GM18867 (cell line): ENCODE measurements at regions not wholly inside any gene's neighbourhood (a gene's known extent, or its start where the extent isn't known, plus 50 kb on each side); places are given as distances from the start of the nearest gene placed in this dataset.

Source experiments
- ATAC-seq: cut with Tn5 transposase; IDR thresholded peaks from one replicate; pipeline ENCODE4 v1.9.1; 2021; ENCODE audit warnings: mild to moderate bottlenecking, moderate library complexity; ENCODE audit not compliant: unreplicated experiment

DNA sequence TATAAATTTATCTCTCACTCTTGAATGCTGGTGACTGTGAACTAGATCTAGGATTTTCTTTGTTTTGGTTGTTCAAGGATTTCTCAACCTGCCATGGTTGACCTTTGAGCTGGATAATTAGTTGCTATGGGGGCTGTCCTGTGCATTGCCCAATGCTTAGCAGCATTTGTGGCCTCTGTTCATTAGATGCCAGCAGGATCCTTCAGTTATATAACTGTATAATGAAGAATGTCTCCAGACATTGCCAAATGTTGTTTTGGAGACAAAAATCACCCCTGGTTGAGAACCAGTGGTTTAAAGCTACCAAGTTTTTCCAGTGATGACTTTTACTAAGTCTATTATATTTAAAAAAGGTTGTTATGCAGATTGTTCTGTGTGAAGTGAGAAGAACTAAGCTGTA is 147.9 kb upstream of the STXBP6 start:
- no peak for ATAC-seq

DNA sequence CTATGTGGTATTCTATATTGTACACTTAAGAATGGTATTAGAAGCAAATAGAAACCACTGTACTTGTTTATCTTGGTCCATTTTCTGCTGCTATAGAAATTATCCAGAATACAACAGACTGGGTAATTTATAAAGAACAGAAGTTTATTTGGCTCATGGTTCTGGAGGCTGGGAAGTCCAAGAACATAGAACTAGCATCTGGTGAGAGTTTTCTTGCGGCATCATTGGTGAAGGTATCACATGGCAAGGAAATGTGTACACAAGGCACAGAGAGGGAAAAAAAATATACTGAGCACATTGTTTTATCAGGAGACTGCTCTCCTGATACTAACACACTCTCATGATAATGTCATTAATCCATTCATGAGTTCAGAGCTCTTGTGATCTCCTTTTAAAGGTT is 130.3 kb upstream of the STXBP6 start:
- ATAC-seq = no peak

DNA sequence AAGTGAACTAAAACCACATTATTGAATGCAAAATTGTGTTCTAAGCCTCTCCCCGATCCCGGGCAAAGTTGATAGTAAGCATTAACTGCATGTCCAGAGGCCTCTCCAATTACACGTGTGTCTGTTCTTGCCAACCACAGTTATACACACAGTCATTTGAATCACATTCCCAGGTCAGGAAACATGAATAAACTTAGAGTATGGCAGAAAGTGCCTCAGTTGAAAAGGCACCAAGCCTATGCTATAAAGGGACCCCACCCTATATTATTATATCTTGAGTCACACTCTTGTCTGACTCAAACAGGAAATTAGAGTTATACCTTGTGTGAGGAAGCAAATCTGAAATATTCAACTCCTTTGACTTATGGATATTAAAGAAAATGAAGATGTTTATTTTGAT is 128.3 kb upstream of the STXBP6 start:
- ATAC-seq = no peak

DNA sequence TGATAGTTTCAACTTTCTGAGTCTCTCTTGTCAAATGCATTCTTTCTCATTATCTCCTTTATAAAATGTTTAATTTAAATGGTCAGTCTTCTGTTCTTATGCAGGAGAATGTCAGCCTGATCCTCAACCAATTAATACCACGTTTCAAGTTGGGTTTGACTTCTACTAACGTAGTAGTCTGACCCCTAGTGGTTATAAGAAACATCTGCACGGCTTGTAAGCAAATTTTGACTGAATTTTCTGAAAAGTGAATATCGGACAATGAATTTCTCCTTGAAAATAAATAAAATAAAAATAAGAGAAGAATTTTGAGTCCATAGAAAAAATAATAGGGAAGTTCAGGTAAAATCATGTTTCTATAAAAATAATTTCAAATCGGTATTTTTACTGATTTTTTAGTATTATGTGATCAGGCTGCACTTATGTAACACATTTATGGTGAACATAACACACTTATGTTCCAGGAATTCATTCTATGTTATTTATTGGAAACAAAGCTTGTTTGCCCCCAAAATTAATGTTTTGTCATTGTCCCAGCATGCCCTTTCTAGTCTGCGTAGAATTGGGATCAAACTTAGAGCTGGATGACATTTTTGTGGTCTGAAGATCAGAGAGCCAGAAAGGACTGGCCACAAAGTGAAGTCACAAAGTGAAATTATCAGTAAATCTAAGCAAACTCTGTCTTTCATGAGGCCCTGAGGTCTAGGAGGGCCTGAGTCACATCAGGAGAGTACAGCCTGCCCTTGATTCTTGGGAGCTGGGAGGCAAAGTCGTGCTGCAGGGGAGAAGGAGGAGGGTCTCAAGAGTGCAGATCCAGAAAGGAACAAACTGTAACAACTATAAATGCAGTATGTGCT is 101.2 kb upstream of the STXBP6 start:
- ATAC-seq = peak; percentile 66

DNA sequence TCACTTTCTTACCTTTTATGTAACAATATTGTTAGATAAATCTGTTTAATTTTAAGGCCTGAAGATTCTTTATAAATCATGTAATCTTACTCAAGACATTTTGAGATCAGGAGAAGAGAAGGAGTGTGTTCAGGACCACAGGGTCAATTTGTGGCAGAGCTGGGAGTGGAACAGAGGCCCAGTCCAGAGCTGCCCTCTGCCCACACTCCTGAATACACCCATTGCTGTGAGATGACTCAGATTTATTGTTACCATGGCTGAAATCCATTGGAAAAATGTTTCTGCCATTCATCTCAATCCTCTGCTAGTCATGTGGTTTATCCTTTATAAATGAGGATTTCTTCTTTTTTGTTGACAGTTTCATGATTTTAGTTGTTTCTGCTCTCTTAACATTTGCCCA is 100.5 kb upstream of the STXBP6 start:
- ATAC-seq = no peak

DNA sequence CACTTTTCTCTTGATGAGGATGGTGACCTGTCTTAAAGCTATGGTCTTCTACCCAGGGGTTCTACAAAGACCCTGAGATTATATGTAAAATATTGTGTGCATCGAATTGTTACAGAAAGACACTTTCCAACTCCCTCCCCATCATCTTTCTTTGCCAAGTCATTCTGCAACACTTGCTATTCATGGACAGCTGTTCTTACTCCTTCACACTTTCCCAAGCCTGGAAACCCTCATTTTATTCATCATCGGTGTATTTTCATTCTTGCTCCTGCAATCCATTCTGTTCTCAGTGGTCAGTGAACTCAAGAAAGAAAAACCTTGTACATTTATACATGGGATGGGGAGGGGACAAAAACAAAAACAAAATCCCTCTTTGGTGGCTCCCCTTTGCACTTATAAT is 90.5 kb upstream of the STXBP6 start:
- no peak for ATAC-seq

GRCh38 chr14:25136811-25137210 is 86.9 kb upstream of the STXBP6 start:
- ATAC-seq = no peak

GRCh38 chr14:25134184-25134583 is 84.2 kb upstream of the STXBP6 start:
- no peak for ATAC-seq

GRCh38 chr14:25132732-25133422 is 82.9 kb upstream of the STXBP6 start:
- peak; percentile 94 for ATAC-seq

GRCh38 chr14:25132094-25132493 is 82.1 kb upstream of the STXBP6 start:
- ATAC-seq = no peak

- no peak for ATAC-seq
Measured at GRCh38 chr14:25122843-25123242, 72.9 kb upstream of the STXBP6 start.

- ATAC-seq = no peak
Measured at GRCh38 chr14:25122211-25122610, 72.3 kb upstream of the STXBP6 start.

- no peak for ATAC-seq
Measured at GRCh38 chr14:25121337-25122129, 71.6 kb upstream of the STXBP6 start.

GRCh38 chr14:25120261-25120660 is 70.3 kb upstream of the STXBP6 start:
- ATAC-seq = no peak

GRCh38 chr14:25118671-25119070 is 68.7 kb upstream of the STXBP6 start:
- no peak for ATAC-seq

GRCh38 chr14:25117342-25117741 is 67.4 kb upstream of the STXBP6 start:
- ATAC-seq = no peak

DNA sequence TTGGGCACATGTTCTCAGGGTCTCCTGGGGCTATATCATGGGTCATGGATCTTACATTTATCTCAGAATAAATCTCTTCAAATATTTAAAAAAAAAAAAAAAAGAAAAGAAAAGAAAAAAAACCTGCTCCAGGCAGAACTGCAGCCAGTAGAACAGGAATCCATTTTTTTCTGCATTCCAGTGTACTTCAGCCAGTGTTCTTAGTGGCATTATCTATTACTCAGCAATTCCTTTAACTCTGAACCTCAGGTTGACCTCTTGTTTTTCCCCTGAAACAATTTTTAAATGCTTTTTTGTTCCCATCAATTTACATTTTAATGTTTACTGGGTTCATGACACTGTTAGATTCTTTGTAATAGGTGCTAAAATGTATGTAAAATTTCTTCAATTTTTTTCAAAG is 66.7 kb upstream of the STXBP6 start:
- no peak for ATAC-seq

GRCh38 chr14:25113394-25113793 is 63.4 kb upstream of the STXBP6 start:
- no peak for ATAC-seq

GRCh38 chr14:25111061-25111601 is 61.2 kb upstream of the STXBP6 start:
- ATAC-seq = no peak

DNA sequence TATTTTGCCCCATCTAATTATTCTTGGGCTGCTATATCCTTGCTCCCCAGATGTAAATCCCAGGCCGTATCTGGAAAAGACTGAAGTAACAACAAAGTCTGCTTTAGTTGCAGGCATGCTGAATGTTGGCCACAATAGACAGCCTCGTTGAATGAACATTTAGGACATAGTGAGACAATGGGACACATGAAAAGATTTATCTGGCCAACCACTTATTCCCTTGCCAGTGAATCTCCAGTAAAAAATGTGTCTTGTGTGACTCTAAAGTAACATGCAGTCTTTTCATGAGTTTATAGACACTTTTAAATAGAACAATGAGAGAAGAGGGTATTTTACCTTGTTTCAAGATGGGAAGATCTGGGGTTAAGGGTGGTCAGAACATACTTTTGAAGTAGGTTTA is 60.2 kb upstream of the STXBP6 start:
- ATAC-seq = no peak

- no peak for ATAC-seq
Measured at GRCh38 chr14:25108959-25109358, 59.0 kb upstream of the STXBP6 start.
